RKO (cell line): ENCODE measurements at regions not wholly inside any gene's neighbourhood (a gene's known extent, or its start where the extent isn't known, plus 50 kb on each side); places are given as distances from the start of the nearest gene placed in this dataset.
A peak's percentile ranks its signal among the peaks of the same experiment; 100 is the strongest.
"Not testable (repeated sequence)": the region's sequence is repeated elsewhere in the genome, so short reads cannot be mapped to it uniquely, and the experiment has no call there.

Experiments
- DNase-seq: peaks from one replicate; pipeline ENCODE4 v3.0.0-alpha.2; 2016; ENCODE audit warnings: low spot score

GRCh38 chr18:39302481-39302880, 1736.9 kb upstream of the CELF4 start:
- DNase-seq = no peak

- no peak for DNase-seq
Measured at GRCh38 chr18:39299152-39299551, 1733.6 kb upstream of the CELF4 start.

- no peak for DNase-seq
Measured at GRCh38 chr18:39297225-39297624, 1731.6 kb upstream of the CELF4 start.

DNA sequence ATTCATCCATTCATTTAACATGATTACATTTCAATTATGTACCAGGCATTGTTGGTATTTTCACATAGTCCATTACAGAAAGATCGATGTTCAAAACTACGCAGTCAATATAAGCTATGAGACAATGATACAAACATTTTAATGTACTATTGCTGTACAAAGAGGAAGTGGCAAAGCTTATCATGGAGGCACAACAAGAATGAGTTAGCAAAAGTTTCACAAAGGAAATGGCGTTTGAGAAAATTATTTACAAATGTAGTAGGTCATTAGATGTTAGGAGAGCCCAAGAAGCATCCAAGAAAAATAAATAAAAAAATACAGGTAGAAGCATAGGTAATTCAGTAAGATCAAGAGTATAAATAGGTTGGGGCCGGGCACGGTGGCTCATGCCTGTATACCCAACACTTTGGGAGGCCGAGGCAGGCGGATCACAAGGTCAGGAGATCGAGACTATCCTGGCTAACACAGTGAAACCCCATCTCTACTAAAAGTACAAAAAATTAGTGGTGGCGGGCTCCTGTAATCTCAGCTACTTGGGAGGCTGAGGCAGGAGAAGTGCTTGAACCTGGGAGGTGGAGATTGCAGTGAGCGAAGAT, 1730.8 kb upstream of the CELF4 start:
- no peak for DNase-seq

- DNase-seq = no peak
Measured at GRCh38 chr18:39276764-39277163, 1711.2 kb upstream of the CELF4 start.

- peak; percentile 5 for DNase-seq
Measured at GRCh38 chr18:39274535-39274934, 1708.9 kb upstream of the CELF4 start.

- DNase-seq = no peak
Measured at GRCh38 chr18:39272230-39272629, 1706.6 kb upstream of the CELF4 start.

DNA sequence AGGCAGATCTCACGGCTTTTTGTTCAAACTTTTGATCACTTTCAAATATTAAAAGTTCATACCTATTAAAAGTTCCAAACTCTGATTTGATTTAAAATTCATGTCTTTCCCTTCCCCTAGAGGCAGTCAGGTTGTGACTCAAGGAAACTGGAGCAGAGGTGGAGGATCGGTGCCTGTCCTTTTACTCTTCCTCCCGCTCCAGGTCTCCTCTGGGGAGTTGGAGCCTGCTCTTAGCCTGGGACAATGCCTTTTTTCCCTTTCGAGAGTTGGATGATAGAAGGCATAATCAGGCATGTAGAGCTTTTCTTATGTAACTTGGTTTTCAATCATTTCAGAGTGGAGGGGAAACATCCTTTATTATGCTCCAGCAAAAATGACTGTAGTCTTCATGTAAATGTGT, 1706.1 kb upstream of the CELF4 start:
- no peak for DNase-seq

GRCh38 chr18:39260565-39260964, 1695.0 kb upstream of the CELF4 start:
- DNase-seq = no peak

GRCh38 chr18:39259736-39260135, 1694.1 kb upstream of the CELF4 start:
- no peak for DNase-seq

- DNase-seq = no peak
Measured at GRCh38 chr18:39244242-39244641, 1678.6 kb upstream of the CELF4 start.

DNA sequence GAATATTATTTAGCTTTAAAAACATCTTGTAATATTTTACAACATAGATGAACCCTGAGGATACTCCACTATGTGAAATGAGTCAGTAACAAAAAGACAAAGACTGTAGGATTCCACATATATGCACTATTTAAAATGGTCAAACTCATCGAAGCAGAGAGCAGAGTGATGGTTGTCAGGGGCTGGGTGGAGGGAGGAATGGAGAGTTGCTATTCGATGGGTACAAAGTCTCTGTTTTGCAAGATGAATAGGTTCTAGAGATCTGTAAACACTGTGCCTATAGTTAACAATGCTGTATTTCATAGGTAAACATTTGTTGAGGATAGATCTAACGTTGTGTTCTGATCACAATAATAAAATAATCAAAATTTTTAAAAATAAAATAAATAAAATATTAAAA, 1675.9 kb upstream of the CELF4 start:
- DNase-seq = no peak

- no peak for DNase-seq
Measured at GRCh38 chr18:39238981-39239660, 1673.5 kb upstream of the CELF4 start.

DNA sequence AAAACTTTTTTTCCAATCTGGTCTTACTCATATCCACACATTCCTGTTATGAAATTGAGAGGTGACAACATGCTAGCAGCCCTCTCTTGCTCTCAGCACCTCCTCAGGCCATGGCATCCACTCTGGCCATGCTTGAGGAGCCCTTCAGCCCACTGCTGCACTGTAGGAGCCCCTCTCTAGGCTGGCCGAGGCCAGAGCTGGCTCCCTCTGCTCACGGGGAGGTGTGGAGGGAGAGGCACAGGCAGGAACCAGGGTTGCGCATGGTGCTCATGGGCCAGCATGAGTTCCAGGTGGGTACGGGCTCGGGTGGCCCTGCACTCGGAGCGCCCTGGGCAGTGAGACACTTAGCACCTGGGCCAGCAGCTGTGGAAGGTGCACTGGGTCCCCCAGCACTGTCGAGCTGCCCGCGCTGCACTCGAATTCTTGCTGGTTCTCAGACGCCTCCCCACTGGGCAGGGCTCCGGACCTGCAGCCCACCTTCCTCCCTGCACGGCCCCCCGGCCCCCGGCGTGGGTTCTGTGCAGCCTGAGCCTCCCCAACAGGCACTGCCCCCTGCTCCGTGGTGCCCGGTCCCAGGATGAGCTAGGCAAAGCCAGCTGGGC, 1669.6 kb upstream of the CELF4 start:
- no peak for DNase-seq

GRCh38 chr18:39232937-39233336, 1667.3 kb upstream of the CELF4 start:
- DNase-seq = no peak

DNA sequence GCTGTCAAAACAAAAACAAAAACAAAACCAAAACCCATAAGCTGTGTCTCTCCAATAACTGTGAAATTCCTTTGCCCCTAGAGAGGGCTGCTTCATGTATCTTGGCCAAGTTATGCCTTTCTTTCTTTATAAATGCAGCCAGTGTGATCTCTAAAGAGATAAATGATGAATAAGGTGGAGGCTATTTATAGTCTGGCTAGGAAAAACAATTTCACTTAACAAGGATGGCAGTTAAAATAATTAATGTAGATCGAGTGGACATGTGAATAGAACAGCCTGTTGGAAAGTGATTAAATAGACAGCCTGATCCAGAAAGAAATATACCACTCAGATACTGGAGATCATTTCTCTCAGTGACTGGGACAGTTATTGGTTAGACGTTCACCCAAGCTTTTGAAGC, 1666.9 kb upstream of the CELF4 start:
- DNase-seq = no peak

DNA sequence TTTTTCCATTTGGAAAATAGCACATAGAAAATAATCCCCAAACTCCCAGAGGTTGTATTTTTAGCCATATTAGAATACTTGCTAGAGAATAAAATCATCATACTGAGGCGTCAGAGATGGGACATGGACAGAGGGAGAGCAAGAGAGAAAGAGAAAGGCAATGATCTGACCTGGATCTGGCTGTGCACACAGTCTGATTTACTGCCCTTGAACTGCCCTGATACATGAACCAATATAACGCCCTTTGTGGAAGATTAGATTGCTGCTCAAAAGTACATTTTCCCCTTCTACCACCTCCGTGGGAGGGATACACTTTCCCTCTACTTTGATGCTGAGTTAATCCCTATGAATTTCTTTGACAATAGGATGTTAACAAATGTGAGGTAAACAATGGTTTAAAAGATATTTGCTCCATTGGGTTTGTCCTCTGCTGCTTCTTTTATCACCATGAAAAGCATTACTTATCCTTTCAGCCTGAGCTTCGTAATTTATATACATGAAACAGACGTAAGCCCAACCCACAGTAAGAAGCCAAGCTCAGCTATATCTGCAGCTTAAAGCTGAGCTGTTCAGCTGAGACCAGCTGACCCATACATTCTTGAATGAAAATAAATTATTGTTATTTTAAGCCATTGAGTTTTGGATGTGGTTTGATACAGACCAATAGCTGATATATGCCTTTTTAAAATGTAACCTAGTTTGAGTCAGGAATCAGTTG, 1664.6 kb upstream of the CELF4 start:
- DNase-seq = no peak

- DNase-seq = not testable (repeated sequence)
Measured at GRCh38 chr18:39227769-39228168, 1662.2 kb upstream of the CELF4 start.

GRCh38 chr18:39225373-39225772, 1659.8 kb upstream of the CELF4 start:
- no peak for DNase-seq

DNA sequence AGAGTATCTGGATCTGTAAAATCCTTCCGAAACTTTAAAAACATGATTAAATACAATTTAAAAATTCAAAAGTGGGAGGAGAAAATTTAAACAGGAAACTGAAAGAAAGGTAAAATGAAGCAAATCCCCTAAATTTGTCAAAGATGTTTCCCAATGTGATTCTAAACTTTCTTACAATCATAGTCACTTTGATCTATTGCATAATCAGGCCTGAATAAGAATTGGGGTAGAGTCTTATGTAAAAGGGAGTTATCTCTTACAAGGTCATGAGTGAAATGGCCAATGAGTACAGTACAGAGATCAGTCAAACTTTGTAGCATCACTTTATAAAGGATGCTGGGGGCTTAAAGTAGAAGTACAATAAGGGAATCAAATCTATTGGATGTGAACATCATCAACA, 1657.7 kb upstream of the CELF4 start:
- DNase-seq = no peak

- no peak for DNase-seq
Measured at GRCh38 chr18:39215920-39216319, 1650.3 kb upstream of the CELF4 start.

DNA sequence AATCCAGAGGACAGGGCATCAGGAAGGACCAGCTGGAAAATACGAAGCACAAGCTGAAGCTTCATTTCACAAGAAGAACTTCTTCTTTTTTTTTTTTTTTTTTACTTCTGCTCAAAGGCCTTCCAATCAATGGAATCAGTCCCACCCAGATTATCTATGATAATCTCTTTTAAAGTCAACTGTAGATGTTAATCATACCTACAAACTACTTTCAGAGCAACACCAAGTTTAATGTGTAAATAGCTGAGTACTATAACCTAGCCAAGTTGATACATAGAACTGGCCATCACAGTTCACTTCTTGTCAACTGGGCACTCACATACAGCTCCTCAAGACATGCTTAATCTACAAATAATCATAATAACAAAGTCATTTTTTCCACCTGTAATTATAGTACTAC, 1645.9 kb upstream of the CELF4 start:
- DNase-seq = no peak

- no peak for DNase-seq
Measured at GRCh38 chr18:39209173-39209572, 1643.6 kb upstream of the CELF4 start.
